NCI-H1048 (cell line): ENCODE measurements at regions not wholly inside any gene's neighbourhood (a gene's known extent, or its start where the extent isn't known, plus 50 kb on each side); places are given as distances from the start of the nearest gene placed in this dataset.
"Not testable (repeated sequence)": the region's sequence is repeated elsewhere in the genome, so short reads cannot be mapped to it uniquely, and the experiment has no call there.

Source experiments
- DNase-seq: peaks from one replicate; lab custom pipeline; 2025; lab: John Stamatoyannopoulos, UW

DNA sequence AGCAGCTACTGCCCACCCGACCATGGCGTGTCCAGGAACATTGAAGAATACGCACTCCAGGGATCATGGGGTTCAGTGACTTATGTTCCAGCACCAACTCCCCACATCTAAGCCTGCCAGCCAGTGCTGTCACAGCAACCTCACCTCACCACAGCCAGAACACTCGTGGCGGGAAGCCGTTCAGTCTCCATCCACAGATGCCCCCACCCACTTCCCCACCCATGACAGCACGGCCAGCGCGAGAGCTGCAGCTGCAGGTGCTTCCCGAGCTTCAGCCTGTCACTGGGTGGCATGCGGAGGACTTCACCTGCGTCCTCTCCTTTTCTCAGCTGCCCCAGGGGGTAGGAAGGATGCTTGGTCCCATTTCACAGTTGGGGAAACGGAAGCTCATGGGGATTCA, 50.3 kb downstream of the RBFOX3 start:
- no peak for DNase-seq

DNA sequence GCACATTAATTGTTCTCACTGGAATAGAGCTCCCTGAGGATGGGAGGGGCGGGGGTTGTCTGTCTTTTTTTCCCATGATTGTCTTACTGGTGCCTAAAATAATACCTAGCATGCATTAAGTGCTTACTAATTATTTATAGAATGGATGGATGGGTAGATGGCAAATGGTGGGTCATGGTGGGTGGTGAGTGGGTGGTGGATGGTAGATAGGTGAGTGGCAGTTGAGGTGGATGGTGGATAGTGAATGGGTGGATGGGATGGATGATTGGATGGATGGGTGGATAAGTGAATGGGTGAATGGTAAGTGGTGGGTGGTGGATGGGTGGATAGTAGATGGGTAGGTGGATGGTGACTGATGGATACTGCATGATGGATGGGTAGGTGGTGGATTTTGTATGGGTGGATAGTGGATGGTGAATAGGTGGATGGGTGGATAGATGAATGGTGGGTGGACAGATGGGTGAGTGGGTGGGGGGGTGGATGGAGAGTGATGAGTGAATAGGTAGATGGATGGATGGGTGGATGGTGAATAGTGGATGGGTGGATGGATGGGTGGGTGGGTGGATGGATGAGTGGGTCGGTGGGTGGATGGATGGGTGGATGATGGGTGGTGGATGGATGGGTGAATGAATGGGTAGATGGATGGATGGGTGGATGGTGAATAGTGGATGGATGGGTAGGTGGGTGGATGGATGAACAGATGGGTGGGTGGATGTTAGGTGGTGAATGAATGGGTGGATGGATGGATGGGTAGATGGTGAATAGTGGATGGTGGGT, 51.6 kb downstream of the RBFOX3 start:
- no peak for DNase-seq

DNA sequence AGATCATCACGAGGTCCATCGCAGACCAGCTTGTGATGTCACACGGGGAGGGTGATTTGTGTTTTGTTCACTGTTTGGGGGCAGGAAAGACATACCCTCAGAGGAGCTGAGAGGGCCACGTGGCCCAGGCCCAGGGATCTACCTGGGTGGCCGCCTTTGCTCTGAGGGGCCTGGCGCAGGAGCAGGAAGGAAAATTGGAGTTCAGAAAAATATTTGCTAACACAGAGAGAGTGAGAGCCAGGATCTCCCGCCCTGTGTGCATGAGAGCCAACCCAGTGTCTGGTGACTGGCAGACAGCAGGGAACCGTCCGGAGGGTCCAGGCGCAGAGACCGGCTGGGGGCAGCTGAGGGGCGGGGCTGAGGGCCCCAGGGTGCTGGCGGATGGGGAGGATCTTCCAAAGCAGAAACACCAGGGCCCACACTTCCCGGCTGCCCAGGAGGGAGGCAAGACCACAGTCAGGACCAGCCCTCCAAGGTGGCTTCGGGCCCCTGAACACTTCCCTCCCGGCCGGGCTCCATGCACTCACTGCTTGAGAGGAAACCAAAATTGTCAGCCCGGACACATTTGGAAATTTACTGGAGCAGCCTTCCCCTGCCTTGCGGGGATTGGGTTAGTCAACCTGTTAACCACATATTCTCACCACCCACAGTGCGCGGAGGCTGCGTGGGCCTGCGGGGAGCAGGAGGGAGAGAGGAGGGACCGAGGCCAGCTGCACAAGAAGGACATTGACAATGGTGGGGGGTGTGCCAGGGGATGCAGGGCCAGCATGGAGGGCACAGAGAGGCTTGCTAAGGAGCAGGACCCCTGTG, 52.6 kb downstream of the RBFOX3 start:
- DNase-seq = no peak

DNA sequence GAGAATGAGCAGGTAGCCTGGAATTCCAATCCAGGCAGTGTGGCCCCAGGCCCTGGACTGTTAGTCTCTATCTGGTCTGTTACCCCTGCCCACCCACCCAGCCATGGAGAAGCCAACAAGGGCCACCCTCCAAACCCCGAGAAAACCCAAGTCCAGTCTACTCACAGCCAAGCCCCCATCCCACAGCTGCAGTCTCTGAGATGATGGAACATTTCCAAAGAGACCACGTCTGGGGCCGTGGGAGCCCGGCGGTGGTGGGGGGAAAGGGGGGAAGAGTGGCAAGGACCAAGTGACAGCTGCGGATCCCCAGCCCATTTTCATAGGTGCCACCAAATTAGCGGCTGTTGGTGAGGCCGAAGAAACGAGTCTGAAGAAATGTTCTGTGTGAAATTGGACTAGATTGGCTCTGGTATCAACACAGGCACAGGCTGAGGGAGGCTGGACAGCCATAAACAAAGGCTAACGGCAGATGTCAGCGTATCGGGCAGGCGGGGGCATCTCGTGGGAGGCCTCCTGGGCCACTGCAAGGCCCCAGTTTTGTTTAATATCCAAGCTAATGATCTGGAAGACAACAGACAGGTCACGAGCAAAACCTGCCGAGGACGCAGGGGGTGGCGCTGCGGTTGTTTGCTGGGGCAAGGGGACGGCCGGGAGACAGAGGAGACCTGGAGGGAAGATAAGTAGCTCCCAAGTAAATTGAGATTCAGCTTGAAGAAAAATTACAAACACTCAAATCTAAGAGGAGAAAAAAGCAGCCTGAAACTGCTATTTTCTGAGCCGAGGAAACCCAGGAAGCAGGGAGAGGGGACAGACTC, 53.4 kb downstream of the RBFOX3 start:
- DNase-seq = no peak

DNA sequence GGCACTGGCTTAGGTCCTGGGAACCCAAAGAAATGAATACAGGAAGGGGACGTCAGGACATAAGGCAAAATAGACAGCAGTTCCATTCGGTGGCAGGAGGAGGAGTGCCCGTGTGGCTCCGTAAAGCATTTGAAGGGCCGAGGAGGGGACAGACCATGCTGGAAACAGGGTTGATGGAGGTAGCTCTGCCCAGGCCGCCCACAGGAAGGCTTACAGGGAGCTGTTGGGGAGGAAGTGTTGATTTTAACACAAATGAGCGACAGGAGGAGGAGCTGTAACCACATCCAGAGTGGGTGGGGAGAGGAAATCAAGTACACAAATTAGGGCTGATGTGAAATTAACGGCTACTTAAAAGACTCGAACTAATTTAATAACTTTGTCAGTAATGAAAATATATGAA, 54.6 kb downstream of the RBFOX3 start:
- DNase-seq = no peak

DNA sequence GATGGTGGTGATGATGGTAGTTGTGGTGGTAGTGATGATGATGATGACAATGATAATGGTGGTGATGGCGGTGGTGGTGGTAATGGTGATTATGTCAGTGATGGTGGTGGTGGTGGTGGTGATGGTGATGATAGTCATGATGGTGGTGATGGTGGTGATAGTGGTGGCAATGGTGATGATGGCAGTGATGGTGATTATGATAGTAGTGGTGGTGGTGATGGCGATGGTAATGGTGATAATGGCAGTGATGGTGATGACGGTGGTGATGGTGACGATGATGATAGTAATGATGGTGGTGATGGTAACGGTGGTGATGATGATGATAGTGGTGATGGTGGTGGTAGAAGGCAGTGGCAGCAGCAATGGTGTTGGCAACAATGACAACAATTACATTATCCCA, 55.3 kb downstream of the RBFOX3 start:
- DNase-seq = no peak

DNA sequence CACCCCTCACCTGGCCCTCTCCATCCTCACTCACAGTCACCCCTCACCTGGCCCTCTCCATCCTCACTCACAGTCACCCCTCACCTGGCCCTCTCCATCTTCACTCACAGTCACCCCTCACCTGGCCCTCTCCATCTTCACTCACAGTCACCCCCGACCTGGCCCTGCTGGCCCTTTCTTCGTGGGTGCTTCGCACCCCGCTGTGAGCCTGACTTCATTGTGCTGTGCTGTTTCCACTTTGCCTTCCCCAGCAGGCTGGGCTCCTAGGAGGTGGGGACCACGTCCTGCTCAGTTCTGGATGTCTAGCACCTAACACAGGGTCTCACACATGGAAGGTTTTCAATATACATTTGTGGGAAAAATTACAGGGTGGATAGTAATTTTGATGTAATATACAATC, 56.5 kb downstream of the RBFOX3 start:
- not testable (repeated sequence) for DNase-seq

DNA sequence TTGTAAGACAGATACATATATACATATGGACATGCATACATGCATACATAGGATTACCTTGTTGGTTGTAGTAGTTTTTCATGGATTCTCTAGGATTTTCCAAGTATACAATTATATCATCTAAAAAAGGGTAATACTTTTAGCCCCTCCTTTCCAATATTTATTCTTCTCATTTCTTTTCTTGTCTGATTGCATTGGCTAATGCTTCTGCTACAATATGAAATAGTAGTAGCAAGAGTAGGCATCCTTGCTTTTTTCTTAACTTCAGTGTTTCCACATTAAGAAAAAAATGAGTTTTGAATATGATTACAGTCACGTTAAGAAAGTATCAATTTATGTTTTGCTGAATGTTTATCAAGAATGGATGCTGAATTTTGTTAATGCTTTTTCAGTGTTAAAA, 58.0 kb downstream of the RBFOX3 start:
- DNase-seq = no peak

DNA sequence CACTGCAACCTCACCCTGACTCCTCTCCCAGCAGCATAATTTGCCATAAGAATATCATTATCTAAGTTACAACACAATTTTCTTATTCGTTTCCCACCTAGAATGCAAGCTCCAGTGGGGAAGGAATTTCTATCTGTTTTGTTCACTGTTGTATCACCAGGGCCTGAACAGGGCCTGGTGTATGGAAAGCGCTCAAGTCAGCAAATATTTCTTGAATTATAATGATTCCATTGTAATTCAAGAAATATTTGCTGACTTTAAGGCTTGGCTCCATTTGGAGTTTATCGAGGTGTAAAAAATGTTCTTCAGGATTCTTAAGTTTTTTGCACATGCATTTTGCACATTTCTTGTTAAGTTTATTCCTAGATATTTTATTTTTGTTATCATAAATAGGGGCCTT, 58.4 kb downstream of the RBFOX3 start:
- no peak for DNase-seq

DNA sequence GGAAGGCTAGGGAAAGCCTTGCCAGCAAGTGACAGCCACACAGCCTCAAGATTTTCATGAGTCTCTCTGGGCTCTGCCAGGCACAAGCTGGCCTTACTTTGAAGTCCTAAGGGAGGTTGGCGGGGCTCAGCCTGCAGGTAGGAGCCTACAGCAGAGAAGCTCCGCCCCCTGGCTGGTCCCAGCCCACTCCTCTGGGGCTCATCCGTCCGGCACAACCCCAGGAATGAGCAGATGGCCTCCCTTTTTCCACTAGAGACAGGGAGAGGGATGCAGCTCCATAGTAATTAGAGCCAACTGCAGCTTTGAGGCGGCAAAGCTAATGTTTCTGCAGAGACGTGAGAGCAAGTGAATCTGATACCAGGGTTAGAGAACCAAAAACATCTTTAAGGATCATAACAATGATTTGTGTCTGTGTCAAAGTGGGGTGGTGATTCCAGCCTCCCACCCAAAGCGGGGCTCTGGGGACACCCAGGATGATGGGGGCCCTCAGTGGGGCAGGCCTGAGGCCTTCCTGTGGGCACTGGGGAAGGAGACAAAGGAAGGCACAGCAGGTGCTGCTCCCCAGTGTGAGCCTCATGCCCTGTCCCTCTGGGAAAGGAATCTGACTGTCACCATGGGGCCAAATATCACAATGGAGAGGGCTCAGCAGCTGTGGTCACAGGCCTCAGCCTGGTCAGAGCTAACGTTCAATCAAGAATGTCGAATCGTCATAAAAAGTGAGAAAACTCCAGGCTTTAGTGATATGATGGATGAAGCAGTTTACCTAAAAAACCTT, 61.5 kb downstream of the RBFOX3 start:
- no peak for DNase-seq

DNA sequence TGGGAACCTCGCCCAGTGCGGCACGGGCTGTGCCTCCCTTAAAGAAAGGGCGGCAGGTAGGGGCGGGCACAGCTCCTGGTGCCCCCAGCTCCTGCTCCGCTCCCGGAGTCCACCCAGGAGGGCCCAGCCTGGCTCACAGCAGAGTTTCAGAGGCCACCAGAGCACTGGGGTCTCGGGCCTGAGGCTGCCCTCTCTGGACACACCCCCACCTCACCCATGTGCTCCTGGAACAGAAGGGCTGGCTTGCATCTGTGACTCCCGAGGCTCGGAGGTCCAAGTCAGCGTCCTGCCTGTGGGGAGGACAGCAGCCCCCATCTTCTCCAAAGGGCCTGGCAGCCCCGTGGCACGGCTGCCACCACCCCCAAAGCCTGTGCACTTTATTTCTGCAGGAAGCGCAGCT, 62.7 kb downstream of the RBFOX3 start:
- no peak for DNase-seq

DNA sequence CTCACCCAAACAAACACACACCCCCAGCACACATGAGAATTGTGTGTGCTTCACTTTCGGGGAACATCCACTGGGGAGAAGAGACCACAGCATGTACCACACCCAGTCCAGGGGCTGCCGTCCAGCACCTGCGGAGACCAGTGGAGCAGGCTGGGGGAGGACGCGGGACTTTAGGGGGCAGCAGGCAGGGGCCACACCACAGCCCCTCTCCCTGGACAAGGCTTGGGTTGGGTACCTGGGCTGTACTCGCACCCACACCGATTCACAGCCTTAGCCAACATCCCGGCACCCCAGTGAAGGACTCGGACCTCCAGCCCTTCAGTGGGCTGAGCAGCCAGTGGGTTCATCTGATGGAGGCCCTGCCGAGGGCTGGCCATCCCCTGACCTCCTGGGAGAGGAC, 63.3 kb downstream of the RBFOX3 start:
- no peak for DNase-seq

DNA sequence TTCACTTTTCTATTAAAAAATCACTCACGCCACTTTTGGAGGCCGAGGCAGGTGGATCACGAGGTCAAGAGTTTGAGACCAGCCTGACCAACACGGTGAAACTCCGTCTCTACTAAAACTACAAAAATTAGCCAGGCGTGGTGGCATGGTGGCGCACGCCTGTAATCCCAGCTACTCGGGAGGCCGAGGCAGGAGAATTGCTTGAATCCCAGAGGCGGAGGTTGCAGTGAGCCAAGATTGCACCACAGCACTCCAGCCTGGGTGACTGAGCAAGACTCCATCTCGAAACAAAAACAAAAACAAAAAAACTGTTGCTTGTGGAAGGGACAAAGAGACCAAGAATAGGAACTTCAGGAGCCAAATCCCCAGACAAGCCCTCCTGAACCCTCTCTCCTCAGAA, 63.7 kb downstream of the RBFOX3 start:
- DNase-seq = not testable (repeated sequence)

DNA sequence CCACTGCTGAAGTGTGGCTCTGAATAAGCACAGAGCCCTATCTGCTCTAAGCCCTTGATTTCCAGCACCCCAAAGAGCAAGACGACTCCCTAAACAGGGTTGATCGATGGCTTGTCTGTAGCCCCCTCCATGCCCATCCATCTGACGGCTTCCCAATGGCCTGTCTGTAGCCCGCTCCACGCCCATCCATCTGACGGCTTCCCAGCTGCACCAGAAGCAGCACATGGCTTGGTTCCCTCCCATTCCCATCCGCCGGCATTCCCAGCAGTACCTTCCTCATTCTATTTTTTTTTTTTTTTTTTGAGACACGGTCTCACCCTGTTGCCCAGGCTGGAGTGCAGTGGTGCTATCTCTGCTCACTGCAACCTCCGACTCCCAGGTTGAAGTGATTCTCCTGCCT, 64.5 kb downstream of the RBFOX3 start:
- no peak for DNase-seq

DNA sequence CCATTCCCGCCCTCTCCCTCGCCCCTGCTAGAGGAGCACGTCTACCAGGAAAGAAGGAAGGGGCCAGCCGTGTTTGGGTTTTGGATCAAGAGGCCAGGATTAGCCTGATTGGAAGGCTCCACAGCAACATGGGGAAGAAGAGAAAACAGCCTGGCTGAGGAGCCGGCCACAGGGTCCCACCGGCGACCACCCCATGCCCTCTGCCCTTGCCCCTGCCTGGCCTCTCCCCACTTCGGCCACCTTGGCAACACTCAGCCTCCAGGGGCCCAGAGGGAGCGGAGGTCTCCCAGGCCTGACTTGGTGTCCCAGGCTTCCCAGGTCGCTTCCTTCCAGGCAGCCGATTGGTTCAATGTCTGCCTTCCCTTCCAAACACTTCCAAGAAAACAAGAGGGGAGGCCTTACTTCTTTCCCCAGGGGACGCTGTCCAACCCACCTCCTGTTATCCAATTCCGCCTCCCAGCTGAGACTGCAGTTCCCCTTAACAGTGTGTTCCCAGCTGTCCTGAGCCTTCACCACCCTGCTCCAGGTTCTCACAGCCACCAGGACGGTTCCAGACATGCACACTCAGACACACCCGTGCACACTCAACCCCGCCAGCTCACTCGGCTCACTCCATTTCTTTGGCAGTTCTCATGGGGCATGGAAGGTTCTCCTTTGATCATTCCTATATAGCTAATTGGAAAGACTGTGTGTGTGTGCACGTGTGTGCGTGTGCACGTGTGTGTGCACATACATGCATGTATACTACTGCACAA, 65.4 kb downstream of the RBFOX3 start:
- no peak for DNase-seq

DNA sequence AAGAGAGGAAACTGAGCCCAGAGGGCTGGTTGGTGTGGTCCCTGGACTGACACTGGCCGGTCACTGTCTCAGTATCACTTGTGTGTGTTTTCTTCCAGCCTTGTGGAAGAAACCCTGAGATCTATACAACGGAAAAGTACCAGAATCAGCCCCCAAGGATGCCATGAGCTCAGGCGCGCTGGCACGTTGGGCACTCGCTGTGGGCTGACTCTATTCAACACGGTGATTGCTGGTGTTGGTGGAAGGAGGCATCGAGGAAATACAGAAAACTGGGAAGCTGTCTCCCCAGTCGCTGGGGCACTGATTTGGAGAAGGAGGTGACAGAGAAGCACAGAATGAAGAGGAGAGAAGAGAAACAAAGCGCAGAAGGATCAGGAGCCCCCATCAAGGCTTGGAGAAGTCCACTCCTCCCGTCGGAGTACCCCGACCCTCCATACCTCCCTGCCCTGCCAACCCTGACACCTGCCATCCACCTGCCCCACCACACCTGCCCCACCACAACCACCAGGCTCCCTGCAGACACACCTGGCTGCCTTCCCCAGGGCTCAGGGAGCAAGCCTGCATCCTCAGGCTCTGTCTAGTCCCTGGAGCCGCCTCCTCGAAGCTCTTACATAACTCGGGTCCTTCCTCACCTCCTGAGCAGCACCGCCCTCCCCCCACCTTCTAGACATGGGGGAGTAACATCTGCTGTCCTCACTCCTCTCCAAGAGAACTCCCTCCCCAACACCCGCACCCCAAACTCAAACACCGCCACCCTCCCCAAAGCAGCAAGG, 66.5 kb downstream of the RBFOX3 start:
- no peak for DNase-seq

DNA sequence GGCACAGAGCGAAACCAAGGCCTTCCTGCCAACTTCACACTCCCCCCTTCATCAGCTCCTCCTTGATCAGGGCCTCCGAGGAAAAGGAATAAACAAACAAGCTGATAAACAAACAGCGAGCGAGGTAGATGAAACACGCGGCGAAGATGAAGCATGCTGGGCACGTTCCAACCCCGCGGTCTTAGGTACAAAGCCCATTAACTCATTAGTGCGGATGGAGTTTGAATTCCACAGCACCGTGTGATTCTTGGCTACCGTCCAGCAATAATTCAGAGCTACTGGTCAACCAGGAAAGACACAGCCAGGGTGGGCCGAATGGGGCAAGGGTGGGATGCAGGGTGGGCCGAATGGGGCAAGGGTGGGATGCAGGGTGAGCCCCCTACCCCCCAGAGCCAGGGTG, 67.3 kb downstream of the RBFOX3 start:
- DNase-seq = no peak

DNA sequence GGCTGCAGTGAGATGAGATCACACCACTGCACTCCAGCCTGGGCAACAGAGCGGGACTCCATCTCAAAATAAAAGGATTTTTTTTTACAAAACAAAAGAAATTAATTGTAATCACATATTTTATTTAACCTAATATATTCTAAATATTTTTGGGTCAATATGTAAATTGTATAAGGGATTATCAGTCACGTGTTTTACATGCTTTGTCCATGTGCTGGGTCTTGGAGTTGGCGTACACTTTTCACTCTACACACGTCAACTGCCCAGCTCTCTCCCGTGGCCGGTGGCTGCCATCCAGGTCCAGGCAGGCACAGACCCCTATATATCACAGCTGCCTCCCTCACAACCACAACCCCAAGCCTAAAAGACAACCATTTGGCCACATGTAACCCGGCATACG, 68.1 kb downstream of the RBFOX3 start:
- DNase-seq = no peak

DNA sequence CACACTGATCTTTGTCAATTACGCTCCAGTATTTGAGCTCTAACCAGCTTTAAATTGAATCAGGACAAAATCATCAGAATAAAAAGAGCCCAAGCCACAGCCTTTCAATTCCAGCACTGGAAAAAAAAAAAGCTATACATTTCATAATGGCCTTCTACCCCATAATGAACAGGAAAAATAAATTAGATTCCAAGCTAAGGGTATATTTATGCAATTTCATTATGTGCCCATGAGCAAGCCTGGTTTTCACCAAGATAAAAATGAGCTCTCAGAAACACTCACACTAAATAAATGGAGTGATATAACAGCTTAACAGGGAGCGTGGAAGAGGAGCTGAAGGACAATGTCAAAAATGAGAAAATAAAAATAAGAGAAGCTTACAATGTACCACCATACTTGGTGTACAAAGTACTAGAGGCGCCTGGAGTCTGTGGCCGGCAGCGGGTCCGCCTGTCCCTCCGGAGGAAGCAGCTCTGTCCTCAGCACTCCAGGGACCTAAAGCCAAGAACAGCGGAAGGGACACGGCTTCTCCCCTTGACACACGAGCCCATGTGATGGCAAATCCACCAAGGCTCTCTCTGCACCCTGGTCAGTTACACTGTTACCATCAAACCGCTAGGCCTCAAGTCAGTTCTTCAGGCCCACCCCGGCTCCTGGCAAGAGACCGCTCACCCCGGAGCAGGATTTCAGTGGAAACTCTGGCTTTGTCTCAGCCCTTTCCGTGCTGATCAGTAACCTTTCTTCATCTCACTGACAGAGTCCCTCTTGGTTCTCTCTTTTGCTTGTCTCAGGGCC, 69.6 kb downstream of the RBFOX3 start:
- DNase-seq = no peak
